Activated T-helper 17 cell treated with anti-CD3 and anti-CD28 coated beads, Interleukin-2, amount 50 U/mL, for 72 hours (primary cell): ENCODE measurements at regions not wholly inside any gene's neighbourhood (a gene's known extent, or its start where the extent isn't known, plus 50 kb on each side); places are given as distances from the start of the nearest gene placed in this dataset.

Experiments
- ATAC-seq: fragments of 150-1000 bp; cut with Tn5 transposase; replicated peaks from 2 replicates; pipeline ENCODE4 v1.10.0; 2021; ENCODE audit warnings: mild to moderate bottlenecking, moderate library complexity
- H3K27ac Mint-ChIP-seq: one replicate; pipeline ENCODE4 v1.8.0; 2022; ENCODE audit warnings: mixed read lengths
- H3K27me3 Mint-ChIP-seq: one replicate; pipeline ENCODE4 v1.8.0; 2022; ENCODE audit warnings: mixed read lengths
- H3K36me3 Mint-ChIP-seq: one replicate; pipeline ENCODE4 v1.8.0; 2022; ENCODE audit warnings: low read depth, mild to moderate bottlenecking, mixed read lengths
- H3K4me1 Mint-ChIP-seq: one replicate; pipeline ENCODE4 v1.8.0; 2022; ENCODE audit warnings: mixed read lengths
- H3K4me3 Mint-ChIP-seq: one replicate; pipeline ENCODE4 v1.8.0; 2022; ENCODE audit warnings: mild to moderate bottlenecking, mixed read lengths
- H3K9me3 Mint-ChIP-seq: one replicate; pipeline ENCODE4 v1.8.0; 2022; ENCODE audit warnings: mixed read lengths

DNA sequence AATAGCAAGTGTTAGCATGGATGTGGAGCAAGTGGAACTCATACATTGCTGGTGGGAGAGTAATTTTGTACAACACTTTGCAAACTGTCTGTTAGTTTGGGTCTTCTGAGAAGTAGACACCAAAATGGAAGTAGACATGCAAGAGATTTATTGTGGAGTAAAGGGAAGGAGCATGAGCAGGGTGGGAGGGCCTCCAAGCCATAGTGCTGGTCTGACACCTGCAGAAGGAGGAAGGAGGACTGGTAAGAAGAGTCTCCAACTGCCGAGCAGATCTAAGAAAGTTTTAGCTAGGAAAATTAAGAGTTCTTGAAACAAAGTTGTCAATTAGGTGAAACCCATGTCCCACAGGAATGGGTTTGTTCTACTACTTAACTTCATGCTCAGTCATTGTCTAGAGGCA is 64.0 kb upstream of the DDIT4L start:
- Mint-ChIP-seq H3K27ac (no peak overlapping the region), H3K4me1 (no peaks in the 10 kb centered on the region), H3K4me3 (no peak overlapping the region), H3K9me3 (no peaks in the 10 kb centered on the region), H3K36me3 (no peaks in the 10 kb centered on the region), H3K27me3 (peaks cover 8% of the 10 kb centered on the region)
- no peak for ATAC-seq

DNA sequence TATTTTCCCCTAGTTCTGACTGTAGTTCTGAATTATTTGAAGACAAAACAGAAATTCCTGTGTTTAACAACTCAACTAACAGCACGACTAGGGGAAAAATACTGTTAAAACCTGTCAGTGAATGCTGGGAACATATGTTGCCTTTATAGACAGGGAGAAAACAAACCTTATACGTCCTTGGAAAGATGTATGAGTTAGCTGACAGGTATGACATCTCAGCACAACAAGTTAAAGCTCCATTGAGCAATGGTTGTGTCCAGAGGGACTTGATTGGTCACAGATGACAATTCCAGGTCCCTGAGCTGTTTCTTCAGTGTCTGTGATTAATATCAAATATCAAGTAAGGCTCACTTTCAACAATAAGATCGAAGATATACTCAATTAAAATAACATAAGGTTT is 58.2 kb upstream of the DDIT4L start:
- H3K27me3 Mint-ChIP-seq = no peaks in the 10 kb centered on the region
- no peaks in the 10 kb centered on the region for H3K4me1 Mint-ChIP-seq
- no peak for ATAC-seq
- no peak overlapping the region for H3K27ac Mint-ChIP-seq
- no peaks in the 10 kb centered on the region for H3K36me3 Mint-ChIP-seq
- H3K9me3 Mint-ChIP-seq = no peaks in the 10 kb centered on the region
- no peak overlapping the region for H3K4me3 Mint-ChIP-seq

DNA sequence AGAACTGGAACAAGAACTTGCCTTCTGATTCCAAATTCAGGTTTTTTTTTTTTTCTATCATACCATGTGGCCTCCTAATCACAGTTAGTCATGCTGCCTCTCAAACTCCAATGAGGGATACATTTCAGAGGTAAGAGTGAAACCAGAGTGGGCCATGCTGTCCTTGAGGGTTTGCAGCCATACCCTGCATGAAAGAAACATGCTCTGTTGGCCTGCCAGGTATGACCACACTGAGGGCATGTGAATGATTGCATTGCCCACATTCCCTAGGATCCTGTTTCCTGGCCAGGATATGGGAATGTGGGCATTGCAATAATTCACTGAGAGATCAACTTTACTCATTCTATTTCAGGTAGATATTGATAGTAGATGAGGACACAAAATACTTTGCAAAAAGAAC is 56.4 kb upstream of the DDIT4L start:
- Mint-ChIP-seq H3K27ac (no peak overlapping the region), H3K4me3 (no peak overlapping the region), H3K9me3 (no peaks in the 10 kb centered on the region), H3K36me3 (no peaks in the 10 kb centered on the region), H3K4me1 (no peaks in the 10 kb centered on the region), H3K27me3 (no peaks in the 10 kb centered on the region)
- no peak for ATAC-seq

DNA sequence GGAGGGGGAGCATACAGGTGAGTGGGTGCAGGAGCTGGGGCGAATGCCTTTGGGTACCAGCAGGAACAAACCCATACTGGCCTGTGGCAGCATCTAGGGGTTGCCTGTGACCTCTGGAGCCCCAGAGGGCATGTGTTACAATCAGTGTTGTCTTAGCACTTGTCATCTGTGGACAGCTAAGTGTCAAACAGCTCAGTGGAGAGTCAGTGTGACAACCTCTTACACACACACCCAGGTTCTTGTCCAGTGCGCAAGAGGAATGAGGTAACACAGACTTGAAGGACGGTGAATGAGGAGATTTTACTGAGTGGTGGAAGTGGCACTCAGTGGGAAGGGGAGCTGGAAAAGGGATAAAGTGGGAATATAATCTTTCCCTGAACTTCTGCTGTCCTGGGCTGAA is 54.1 kb upstream of the DDIT4L start:
- ATAC-seq = no peak
- H3K27me3 Mint-ChIP-seq = no peaks in the 10 kb centered on the region
- no peaks in the 10 kb centered on the region for H3K36me3 Mint-ChIP-seq
- H3K4me3 Mint-ChIP-seq = no peak overlapping the region
- no peak overlapping the region for H3K27ac Mint-ChIP-seq
- peaks cover 6% of the 10 kb centered on the region for H3K9me3 Mint-ChIP-seq
- H3K4me1 Mint-ChIP-seq = peaks cover 6% of the 10 kb centered on the region
